ENCODE measurements at regions not wholly inside any gene's neighbourhood (a gene's known extent, or its start where the extent isn't known, plus 50 kb on each side); places are given as distances from the start of the nearest gene placed in this dataset.

DNA sequence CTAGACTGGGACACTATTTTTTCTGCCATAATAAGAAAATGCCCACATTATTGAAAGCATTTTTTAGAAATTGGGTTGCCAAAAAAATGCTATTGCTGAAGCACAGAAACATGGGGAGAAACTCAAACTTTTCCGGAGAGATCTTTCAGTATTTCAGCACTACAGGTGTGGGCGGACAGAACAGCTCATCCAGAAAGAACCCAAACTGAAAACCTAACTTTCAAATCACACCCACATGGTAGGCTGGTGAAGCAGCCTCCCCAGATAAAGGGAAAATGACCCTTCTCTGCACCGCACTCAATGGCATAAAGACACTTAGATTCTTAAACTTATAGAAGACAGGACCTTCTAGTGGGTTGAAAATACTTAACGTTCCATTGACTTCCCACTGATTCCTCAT lies 62.3 kb upstream of the TMPO start:
- TF ChIP-seq, protein P1, sequence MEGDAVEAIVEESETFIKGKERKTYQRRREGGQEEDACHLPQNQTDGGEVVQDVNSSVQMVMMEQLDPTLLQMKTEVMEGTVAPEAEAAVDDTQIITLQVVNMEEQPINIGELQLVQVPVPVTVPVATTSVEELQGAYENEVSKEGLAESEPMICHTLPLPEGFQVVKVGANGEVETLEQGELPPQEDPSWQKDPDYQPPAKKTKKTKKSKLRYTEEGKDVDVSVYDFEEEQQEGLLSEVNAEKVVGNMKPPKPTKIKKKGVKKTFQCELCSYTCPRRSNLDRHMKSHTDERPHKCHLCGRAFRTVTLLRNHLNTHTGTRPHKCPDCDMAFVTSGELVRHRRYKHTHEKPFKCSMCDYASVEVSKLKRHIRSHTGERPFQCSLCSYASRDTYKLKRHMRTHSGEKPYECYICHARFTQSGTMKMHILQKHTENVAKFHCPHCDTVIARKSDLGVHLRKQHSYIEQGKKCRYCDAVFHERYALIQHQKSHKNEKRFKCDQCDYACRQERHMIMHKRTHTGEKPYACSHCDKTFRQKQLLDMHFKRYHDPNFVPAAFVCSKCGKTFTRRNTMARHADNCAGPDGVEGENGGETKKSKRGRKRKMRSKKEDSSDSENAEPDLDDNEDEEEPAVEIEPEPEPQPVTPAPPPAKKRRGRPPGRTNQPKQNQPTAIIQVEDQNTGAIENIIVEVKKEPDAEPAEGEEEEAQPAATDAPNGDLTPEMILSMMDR (IDR thresholded peaks at IDR 0.05), result no peak
- TF ChIP-seq EZH2 (IDR thresholded peaks at IDR 0.05; ENCODE audit: borderline replicate concordance, insufficient read depth, low read depth, low read length, poor library complexity, severe bottlenecking), result no peak
